ENCODE measurements at regions not wholly inside any gene's neighbourhood (a gene's known extent, or its start where the extent isn't known, plus 50 kb on each side); places are given as distances from the start of the nearest gene placed in this dataset.

GRCh38 chr4:11618666-11619282 is 190.1 kb upstream of the HS3ST1 start:
- no peak for TF ChIP-seq CTCF (IDR thresholded peaks at IDR 0.05; ENCODE audit: low read depth, low read length)
- DNase-seq (ENCODE audit: extremely low read depth, low read depth), result no peak

DNA sequence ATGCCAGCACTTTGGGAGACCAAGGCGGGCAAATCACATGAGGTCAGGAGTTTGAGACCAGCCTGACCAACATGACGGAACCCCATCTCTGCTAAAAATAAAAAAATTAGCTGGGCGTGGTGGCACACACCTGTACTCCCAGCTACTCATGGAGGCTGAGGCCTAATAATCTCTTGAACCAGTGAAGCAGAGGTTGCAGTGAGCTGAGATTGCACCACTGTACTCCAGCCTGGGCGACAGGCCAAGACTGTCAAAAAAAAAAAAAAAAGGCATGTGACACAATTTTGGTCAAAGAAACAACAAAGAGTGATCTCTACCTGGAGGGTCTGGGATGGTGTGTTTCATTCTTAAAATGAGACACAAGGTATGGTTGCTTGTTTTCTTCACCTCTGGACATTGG is 188.2 kb upstream of the HS3ST1 start:
- TF ChIP-seq CTCF (IDR thresholded peaks at IDR 0.05; ENCODE audit: low read depth, low read length), result no peak
- DNase-seq (ENCODE audit: extremely low read depth, low read depth), result no peak

DNA sequence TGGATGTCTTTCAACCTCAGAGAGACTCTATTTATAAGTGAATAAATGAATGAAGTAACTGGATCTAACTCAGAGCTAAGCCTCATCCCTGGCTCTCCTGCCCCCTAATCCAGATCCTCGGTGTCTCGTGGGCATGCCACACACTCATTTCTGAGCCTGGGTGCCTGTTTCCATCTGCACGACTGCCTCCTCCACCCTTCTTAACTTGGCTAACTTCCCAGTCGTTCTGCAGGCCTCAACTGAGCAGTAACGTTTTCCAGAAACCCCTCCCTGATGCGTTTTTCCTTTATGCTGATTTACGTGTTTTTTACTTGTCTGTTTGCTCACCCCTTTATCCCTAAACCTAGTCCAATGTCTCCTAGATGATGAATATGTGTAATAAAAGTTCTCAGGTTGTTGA is 186.9 kb upstream of the HS3ST1 start:
- TF ChIP-seq CTCF (IDR thresholded peaks at IDR 0.05; ENCODE audit: low read depth, low read length), result no peak
- DNase-seq (ENCODE audit: extremely low read depth, low read depth), result no peak

- DNase-seq (ENCODE audit: extremely low read depth, low read depth), result no peak
Observed at GRCh38 chr4:11614426-11614825, 185.7 kb upstream of the HS3ST1 start.

DNA sequence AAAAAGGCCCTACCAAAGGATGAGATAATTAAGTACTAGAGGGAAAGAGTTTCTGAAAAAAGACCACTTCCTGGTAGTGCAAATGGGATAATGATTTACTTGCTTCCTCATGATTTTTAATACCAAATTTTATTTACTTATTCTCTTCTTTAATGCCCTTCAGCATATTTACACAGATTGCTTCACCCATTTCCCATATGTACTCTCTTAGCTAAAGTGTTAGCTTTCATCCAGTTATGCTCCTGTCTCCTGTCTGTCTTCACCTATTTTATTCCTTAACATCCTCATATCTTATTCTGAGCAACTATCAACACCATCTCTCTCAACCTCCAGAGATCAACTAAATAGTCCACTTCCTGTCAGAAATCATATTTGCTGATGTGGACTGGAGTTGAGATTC is 183.2 kb upstream of the HS3ST1 start:
- TF ChIP-seq CTCF (IDR thresholded peaks at IDR 0.05; ENCODE audit: low read depth, low read length), result no peak
- DNase-seq (ENCODE audit: extremely low read depth, low read depth), result no peak

More at GRCh38 chr4:11614426-11614825, 185.7 kb upstream of the HS3ST1 start:
- TF ChIP-seq CTCF (IDR thresholded peaks at IDR 0.05; ENCODE audit: low read depth, low read length), result no peak

DNA sequence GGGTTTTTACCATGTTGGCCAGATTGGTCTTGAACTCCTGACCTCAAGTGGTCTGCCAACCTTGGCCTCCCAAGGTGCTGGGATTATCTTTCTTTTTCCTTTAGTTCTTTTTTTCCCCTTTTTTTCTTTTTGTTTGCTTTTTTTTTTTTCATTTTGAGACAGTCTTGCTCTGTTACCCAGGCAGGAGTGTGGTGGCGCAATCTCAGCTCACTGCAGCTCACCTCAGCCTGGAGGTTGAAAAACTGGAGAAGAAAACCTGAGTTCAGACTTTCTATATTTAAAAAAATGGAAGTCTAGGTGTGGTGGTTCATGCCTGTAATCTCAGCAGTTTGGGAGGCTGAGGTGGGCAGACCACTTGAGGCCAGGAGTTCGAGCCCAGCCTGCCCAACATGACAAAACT is 181.1 kb upstream of the HS3ST1 start:
- TF ChIP-seq CTCF (IDR thresholded peaks at IDR 0.05; ENCODE audit: low read depth, low read length), result no peak
- DNase-seq (ENCODE audit: extremely low read depth, low read depth), result no peak

DNA sequence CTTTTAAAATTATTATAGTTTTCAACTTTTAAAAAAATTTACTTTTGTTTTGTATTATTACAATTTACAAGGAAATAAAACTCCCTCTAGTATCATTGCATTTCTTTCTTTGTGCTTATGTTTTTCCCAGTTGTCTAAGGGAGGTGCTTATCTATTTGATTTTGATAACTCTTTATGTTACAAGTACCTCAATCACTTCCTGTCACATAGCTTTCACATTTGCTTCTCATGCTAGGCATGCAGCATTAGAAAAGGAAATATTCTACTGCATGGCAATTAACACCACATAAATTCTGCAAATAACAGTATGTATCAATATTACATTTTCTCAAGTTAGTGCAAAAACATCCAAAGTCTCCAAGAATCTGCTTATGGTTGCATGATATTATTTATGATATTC is 180.3 kb upstream of the HS3ST1 start:
- DNase-seq (ENCODE audit: extremely low read depth, low read depth), result no peak
- no peak for TF ChIP-seq CTCF (IDR thresholded peaks at IDR 0.05; ENCODE audit: low read depth, low read length)
